CD4-positive, alpha-beta T cell treated with Interleukin-4 for 1 hour (primary cell): ENCODE measurements at regions not wholly inside any gene's neighbourhood (a gene's known extent, or its start where the extent isn't known, plus 50 kb on each side); places are given as distances from the start of the nearest gene placed in this dataset.

Source experiments
- DNase-seq, 2 donors: peaks; one replicate each; pipeline ENCODE4 v3.0.0-alpha.2; 2020 to 2022

DNA sequence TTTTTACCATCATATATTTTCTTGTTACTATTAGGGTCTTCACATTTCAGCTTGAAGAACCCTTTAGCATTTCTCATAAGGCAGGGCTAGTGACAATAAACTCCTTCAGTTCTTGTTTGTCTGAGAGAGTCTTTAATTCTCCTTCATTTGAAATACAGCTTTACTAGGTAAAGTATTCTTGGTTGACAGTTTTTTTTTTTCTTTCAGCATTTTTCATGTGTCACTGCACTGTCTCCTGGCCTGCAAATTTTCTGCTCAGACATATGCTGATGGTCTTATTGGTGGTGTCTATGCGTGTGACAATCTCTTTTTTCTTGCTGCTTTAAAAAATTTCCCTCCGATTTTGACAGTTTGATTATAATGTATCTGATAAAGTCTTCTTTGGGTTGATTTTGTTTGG, 399.9 kb downstream of the SH3GL2 start:
- DNase-seq = no peak

DNA sequence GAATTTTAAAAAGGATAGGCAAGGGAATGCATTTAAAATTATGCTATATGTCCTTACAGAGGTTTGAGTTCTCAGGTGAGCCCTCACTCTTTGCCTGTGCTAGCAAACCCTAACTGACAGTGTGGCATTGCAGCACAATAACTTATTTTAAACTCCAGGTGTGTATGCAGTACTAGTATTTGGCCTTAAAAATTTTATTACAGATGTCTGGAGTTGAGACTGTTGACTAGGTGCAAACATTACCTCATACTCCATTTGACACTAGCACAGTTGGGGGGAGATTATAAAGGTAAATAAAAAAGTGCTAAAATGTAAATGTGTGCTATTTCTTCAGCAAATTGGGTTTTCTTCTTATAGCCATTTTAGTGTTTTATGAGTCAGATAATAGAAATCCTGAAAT, 407.7 kb downstream of the SH3GL2 start:
- no peak for DNase-seq

DNA sequence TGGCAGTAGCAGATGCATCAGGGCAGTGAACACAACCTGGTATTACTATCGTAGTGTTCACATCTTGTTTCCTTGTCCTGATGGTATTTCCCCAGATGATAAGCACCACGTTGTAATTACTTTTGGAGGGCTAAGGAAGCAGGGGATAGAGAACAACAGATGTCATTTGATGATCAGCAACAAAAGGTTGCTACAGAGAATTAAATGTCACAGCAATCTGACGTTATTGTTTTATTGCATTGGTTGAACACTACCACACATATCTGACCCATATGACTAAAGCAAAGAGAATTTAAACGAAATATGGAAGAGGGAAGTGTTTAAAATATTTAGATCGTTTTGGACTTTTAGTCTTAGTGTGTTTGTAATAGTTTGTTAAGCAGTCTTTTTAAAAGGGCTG, 408.3 kb downstream of the SH3GL2 start:
- no peak for DNase-seq

DNA sequence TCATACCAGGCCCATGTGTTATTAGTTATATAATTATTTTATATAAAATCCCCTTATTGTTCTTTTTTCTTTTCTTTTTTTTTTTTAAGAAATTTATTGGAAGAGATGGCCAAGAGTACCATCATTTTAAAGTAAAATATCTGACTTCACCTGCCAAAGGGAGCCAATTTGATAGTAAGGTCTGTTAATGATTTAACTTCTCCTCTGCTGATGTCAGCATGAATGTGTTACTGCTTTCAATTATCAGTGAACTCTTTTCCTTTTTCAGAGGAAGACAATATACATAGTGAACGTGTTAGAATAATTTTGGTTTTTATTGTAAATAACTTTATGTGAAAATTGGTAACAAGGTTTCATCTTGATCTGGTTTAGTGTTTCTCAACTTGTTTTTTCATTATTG, 409.6 kb downstream of the SH3GL2 start:
- no peak for DNase-seq

DNA sequence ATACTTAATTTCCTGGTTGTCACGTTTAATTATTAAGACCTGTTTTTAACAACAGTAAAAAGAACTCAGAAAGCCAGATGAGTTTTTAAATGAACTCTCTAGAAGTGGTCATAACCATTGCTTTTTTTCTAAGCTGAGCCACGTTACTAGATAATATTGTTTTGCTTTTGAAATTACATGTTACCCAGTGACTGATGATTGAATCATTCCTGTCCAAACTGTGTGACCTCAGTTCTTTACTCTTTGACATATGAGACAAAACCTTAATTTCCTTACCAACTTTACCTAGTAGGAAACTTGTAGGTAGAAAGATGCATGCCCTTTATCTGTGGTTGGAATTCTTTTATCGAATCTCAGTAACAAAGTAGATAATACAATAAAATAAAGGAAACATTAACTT, 411.7 kb downstream of the SH3GL2 start:
- no peak for DNase-seq

DNA sequence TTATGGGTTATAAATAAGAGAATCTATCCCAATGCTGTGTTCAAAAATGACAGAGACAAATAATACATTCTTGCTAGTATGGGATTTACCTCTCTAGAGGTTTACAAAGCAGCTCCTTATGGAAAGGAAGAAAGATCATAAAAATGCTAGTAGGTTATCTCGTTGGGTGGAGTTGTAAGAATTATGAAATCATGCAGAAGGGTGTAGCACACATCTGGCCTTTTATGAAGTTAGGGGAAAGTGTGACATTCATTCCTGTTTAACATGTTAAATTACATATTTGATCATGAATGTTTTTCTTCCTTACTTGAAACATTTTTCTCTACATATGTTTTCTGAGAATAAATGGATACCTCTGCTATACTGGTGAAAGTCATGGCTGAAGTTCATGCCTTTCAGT, 414.2 kb downstream of the SH3GL2 start:
- no peak for DNase-seq

DNA sequence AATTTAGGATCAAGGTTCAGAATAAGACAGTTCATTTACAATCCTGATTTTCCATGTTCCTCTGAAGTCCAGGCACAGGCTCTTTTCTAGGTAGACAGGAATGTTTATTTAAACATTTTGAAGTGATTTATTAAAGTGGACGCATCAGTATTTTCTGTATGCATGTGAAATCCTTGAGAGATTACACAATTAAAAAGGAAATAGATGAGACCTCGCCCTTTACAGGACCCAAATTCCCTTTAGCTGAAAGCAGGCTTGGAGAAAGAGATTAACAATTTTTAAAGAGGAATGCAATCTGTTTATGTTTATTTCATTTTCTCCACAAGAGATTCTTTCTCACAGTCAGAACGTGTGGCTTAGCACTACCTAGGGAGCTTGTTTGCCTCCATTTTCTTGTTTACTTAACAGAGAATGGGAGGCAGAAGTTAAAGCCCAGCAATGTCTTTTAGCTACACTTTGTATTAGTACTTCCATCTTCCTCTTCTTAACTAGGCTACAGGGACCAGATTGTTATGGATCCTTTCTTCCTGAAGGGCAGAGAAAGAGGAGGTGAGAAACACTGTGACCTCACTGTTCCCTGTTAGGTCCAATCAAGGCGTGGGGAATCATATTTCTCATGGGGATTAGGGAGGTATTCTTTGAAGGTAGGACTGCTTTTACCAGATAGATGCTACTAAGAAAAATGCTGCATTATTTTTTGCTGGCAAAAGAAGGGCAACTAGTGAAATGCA, 416.0 kb downstream of the SH3GL2 start:
- no peak for DNase-seq

DNA sequence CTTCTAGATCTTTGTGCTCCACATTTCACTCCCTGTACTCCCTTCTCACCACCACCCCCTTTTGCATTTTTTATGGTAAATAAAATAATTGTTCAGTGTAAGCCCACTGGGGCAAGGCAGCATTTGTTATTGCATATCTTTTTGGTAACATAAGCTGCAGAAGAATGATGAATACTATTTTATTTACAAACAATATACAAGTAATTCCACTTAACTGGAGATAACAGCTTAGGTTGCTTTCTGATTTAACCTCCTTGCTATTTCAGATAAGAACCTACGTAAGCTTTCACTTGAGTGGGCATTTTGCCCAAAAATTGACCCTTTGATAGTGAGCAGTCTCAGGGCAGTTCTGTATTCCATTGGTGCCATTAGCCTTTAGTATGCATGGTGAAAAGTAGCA, 417.9 kb downstream of the SH3GL2 start:
- no peak for DNase-seq

DNA sequence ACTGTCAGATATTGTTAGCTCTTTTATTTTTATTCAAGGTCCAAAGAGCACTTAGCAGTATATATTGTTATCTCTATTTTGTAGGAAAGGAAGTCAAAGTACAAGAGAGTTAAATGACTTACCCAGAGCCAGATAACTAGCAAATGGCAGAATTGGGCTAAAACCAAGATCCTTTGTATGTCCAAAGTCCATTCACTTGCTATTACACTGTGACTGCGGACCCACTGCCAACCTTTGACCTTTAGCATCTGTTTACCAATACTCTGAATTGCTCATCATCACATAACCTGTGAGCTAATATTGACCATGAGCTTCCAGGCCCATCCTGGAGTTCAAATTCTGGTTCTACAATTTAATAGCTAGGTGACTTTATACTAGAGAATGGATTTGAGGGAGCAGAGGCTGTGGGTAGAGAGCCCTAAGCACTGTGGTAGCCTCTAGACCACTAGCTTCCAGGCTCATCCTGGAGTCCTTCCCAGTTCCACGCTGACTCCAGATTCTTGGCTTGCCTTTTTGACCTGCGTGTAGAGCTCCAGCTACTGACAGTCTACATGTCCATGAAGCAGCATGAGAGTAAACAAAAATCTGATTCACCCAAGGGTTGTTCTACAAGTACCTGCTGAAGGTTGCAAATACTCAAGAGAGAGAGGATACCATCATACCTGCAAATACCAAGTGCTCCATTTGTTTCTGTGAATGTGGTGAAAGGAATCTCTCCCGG, 424.0 kb downstream of the SH3GL2 start:
- no peak for DNase-seq

DNA sequence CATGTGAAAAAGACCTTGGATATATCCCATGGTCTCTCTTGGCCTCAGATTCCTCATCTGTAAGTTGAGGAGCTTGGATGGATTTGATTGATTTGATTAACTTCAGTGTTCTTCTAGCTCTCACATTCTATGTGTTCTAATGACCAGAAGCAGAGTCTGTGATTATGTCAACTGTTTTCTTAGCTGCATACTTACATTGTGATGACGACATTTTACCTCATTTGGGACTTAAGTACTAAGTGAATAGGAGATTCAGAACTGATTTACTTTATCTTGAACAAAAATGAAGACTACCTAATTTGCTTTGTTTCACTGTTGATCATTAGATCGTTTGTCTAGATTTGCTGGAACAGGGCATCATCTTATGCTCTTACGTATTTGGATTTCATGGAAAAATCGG, 427.7 kb downstream of the SH3GL2 start:
- no peak for DNase-seq

DNA sequence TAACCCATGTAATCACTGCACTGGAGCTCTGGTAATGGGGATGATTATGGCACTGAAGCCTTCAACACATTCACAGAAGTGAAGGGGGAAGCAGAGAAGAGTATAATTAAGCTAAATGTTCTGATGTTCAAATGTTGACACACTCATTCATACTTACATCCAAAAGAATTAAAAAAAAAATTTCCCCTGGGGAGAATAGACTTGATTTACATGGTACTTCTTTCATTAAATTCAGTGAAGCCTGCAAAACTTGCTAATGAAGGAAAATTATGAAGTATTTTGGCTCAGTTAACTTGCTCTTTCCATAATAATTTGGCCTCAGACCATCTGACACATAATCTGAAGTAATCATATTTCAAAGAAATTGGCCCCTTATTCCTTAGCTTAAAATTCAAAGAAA, 428.8 kb downstream of the SH3GL2 start:
- no peak for DNase-seq

DNA sequence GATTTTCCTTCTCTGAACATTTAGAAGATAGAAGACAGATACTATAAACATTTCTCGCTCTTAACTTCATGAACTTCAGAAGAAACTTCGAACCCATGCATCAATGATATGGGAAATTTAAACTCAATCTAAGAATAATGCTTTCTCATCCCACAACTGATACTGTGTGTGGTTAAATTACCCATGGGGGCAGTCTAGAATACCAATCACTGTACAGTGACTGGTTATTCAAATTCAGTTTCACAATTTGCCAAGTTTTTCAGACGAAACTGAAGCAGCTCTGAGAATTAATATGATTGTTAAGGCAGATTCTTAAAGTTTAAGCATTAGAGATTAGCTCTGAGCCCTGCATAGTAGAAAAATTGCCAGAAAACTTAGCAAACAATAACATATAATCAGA, 431.0 kb downstream of the SH3GL2 start:
- DNase-seq = no peak

DNA sequence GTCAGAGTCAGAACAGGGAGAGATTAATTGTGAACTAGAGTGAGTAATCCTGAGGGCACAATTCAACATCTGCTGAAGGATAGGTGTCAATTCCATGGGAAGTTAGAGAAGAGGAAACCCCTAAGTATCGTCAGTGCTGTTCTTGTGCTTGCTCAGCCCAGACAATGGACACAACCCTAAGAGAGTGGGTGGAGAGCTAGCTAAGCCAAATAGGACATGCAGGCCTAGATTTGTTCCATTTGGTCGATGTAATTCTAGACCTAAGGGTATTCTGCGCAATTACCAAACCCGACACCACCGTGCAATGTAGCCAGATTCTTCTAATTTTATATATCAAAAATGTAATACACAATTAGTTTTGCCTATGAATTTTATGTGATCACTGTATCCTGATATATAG, 431.6 kb downstream of the SH3GL2 start:
- no peak for DNase-seq

DNA sequence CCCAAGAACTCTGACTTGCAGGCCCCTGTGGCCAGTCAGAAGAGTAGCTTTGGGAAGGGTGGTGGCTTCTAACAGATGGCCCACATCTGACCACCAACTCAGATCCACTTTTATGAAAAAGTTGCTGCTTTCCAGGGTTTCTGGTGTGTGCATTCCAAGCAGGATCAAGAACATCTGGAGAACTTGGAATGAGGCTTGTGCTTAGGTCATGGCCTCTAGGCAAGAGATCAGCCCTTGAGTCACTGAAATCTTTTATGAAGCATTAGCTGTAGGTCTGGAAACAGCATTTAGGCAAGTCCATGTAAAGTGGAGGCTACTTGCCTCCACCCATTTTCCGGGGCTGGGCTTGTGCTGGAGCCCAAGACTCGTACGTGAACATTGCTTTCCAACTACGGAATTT, 433.3 kb downstream of the SH3GL2 start:
- no peak for DNase-seq

DNA sequence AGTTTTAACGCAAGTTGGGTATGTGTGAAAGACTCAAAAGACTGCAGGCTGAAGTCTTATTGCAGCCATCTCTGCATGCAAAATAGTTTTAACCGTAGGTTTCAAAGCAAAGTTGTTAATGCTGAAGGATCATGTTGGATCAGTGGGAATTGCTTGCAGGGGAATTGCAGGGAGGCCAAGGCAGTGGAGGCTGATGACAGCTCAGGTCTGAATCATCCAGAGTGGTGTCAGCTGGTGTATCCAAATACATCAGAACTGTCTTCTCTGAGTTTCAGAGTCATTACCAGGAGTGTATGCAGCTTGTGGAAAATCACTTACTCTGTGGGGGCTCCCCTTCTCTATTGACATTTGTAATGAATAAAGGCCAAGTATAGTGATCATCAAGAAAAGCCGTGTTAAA, 435.7 kb downstream of the SH3GL2 start:
- no peak for DNase-seq

DNA sequence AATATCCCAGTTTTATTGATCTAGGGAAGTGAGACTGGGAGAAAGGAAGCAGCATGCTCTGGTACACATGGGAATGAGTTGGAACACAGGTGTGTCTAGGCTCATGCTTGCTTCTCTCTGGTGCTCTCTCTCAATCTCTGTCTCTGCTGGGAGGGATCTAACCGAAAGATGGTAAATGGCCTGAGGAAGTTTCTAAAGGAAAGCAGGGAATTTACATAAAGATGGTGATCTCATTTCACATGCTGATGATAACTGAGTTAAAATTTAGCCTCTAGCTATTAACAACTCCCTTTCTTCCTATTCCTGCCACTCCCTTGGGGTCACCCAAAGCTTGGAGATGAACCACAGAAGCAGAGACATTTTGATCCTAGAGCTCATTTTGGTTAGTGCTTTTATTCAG, 436.2 kb downstream of the SH3GL2 start:
- DNase-seq = no peak

DNA sequence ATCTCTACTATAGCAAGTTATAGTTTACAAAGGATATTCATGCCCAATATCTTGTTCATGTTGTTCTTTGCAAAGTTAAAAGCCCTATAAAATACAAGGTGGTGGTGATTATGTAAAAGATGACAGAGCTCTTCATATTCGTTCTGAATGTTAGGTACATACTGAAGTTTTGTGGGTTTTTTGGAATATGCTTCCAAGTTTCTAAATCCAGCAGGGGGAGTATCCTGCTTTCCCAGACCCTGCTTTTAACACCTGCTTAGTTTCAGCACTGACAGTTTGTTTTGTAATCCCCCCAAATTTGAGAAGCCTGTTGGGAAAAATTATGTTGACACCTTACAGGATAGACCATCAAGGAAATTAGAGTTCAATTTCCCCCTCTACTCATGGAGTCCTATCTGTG, 438.3 kb downstream of the SH3GL2 start:
- DNase-seq = no peak

DNA sequence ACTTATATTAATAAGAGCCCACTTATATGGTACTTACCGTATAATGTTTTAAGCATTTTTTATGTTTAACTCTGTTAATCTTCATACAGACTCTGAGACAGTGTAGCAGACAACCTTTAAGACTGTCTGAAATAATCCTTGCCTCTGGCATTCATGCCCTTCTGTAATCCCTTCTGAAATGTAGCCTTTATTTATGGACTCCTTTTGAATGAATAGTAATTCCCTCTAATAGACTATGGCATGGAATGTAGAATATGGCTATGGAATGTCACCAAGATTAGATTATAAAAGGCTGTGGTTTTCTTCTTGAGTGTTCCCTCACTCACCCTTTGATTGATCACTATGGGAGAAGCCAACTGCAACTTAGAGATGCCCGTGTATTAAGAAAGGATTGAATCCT, 439.4 kb downstream of the SH3GL2 start:
- no peak for DNase-seq

DNA sequence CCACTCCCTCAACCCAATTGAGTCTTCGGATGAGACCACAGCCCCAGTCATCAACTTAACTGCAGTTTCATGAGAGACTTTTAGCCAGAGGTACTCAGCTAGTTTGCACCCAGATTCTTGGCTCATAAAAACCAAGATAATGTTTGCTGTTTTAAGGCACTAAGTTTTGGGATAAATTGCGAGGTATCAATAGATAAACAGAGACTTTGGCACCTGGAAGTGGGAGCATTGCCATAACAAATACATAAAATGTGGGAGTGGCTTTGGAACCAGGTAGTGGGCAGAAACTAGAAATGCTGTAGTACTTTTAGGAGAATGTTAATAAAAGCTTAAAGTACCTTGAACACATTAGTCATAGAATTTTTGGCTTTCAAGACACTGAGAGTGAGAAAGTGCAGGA, 439.8 kb downstream of the SH3GL2 start:
- DNase-seq = no peak

DNA sequence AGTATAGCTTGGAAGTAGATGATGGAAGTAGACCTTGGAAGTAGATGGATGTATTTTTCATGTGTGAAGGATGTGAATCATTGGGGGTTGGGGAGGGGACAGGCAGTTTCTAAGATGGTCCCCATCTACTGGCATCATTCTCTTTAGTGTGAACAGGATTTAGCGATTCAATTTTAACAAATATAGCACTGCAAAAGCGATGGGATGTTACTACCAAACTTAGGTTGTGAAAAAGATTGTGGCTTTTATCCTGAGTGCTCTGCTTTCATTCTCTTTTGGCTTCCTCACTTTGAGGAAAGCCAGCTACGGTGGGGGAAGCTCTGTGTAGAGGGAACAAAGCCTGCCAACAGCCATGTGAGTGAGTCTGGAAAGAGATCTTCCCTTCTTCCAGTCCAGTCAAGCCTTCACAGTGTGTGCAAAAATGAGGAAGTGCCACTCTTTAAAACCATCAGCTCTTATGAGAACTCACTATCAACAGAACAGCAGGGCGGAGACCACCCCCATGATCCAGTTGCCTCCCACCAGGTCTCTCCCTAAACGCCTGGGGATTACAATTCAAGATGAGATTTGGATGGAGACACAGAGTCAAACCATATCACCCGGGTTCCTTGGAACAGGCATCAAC, 441.4 kb downstream of the SH3GL2 start:
- no peak for DNase-seq

DNA sequence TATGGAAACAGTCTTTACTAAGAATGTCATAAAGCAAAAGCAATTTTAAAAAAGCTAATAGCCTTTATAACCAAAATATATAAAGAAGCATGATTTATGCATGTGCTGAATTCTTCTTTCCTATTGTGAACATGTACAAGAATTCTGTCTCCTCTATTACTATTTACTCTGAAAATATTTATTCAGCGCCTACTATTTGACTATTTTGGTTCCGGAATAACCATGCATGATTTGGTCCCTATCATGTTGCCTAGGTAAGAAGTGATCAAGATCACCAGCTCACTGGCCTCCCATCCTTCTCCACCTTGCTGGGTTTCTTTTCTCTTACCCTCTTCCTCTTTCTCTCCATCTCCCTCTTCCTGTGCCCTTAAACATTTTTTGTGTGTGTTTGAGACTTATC, 443.8 kb downstream of the SH3GL2 start:
- DNase-seq = no peak

DNA sequence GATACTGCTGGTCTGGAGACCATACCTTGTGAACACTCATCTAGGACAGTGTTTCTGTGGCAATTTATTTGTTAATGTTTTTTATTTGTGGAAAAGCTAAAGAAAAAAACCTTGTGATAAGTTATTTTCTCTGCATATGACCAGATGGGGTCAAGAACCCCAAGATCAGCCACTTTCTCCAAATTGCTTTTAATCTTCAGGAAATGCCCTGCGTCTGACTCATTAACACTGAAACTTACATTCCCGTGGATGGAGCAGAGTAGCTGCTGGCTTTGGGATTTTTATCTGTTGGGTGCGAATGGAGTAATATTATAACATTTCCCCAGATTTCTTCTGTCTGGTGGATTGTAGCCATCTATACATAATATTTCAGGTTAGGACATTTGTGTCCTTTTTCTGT, 444.5 kb downstream of the SH3GL2 start:
- no peak for DNase-seq

DNA sequence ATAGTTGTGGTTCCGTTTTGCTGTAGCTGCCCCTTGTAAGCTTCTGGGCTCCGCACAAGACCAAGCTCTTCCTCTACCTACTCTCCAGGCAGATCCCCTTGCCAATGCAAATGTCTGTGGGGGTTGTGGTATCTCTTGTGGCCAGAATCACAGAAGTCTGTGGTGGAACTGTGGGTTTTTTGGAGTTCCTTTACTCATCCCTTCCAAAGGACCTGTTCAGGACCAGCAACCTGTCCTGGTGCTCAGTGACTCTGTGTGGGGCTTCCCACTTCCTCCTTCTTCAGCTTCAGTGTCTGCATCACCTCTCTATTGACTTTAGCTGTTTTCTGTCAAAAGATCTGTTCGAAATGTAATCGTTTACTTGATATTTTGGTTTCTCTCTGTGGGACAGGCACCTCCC, 441.3 kb upstream of the ADAMTSL1 start:
- DNase-seq = no peak

DNA sequence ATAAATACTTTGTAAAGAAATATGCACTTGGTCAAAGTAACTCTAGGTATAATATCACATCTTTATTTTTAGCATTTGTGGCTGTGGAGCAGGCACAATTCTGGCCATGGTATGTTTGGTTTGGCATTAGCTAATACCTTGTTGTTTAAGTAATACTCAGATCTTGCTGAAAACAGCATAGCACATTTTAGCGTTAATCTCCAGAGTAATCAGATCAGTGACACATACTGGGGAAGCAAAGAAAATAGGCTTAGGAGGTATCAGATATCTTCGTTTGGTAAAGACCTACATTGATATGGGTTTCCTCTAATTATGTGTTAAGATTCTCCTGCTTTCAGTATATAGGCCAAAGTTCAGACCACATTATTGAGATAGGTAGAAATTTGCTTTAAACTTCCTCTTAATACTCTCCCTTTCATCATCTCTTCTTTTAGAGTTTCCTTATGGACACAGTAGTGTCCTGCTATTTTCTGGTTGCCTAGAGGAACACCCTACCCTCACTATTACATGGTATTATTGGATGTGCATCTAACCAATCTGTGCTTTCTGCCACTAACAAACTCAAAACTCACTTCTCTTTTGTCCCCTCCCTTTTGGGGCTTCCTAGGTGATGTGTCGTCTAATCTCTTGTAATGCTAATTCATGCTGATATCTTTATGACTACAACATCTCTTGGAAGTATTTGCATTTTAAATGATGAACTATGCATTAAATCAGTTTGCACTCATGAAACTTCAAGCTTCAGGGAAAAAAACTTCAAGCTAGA, 437.3 kb upstream of the ADAMTSL1 start:
- DNase-seq = no peak
